DND-41 (cell line): ENCODE measurements at regions not wholly inside any gene's neighbourhood (a gene's known extent, or its start where the extent isn't known, plus 50 kb on each side); places are given as distances from the start of the nearest gene placed in this dataset.

ENCODE experiments used
- ATAC-seq: fragments of 200-7000 bp; cut with Tn5 transposase; 3 replicates; pipeline ENCODE4 v1.9.1; 2021; ENCODE audit warnings: low read depth; ENCODE audit not compliant: insufficient read depth
- DNase-seq: peaks from one replicate; pipeline ENCODE4 v3.0.0-alpha.2; 2020
- H2AFZ ChIP-seq: 2 replicates; pipeline ENCODE4 v1.6.0; 2012; ENCODE audit warnings: low read depth, low read length
- H3K27ac ChIP-seq: 2 replicates; pipeline ENCODE4 v1.5.1; 2012; ENCODE audit warnings: low read length, inconsistent platforms
- H3K27me3 ChIP-seq: fragments of 200-600 bp; sonication (generic); 2 replicates; pipeline ENCODE4 v1.6.0; 2012; ENCODE audit warnings: low read length, mild to moderate bottlenecking, inconsistent platforms; ENCODE audit not compliant: insufficient read depth, poor library complexity
- H3K36me3 ChIP-seq: 2 replicates; pipeline ENCODE4 v1.5.1; 2012; ENCODE audit warnings: low read length, inconsistent platforms; ENCODE audit not compliant: insufficient read depth
- H3K4me1 ChIP-seq: 2 replicates; pipeline ENCODE4 v1.5.1; 2012; ENCODE audit warnings: mild to moderate bottlenecking, low read length; ENCODE audit not compliant: insufficient read depth
- H3K4me2 ChIP-seq: 2 replicates; pipeline ENCODE4 v1.6.0; 2012; ENCODE audit warnings: mild to moderate bottlenecking, moderate library complexity, low read length, inconsistent platforms; ENCODE audit not compliant: insufficient read depth
- H3K4me3 ChIP-seq, 2 experiments: fragments of 200-600 bp in 1 of 2; shearing (Covaris generic) in 1 of 2; 2 replicates each; pipeline ENCODE4 v1.5.1; 2012 to 2016; ENCODE audit warnings: inconsistent platforms in 2 of 2, low read length in 2 of 2, mild to moderate bottlenecking in 2 of 2, low read depth in 1 of 2, moderate library complexity in 1 of 2
- H3K79me2 ChIP-seq: 2 replicates; pipeline ENCODE4 v1.6.0; 2012; ENCODE audit warnings: low read length, inconsistent platforms; ENCODE audit not compliant: insufficient read depth
- H3K9ac ChIP-seq: 2 replicates; pipeline ENCODE4 v1.6.0; 2012; ENCODE audit warnings: low read depth, mild to moderate bottlenecking, inconsistent platforms, low read length, moderate library complexity
- H3K9me3 ChIP-seq: 2 replicates; pipeline ENCODE4 v1.5.1; 2012; ENCODE audit warnings: low read length, moderate library complexity, mild to moderate bottlenecking, inconsistent platforms; ENCODE audit not compliant: insufficient read depth, severe bottlenecking
- H4K20me1 ChIP-seq: 2 replicates; pipeline ENCODE4 v1.6.0; 2012; ENCODE audit warnings: low read length; ENCODE audit not compliant: insufficient read depth
- EZH2 ChIP-seq: IDR thresholded peaks from 3 replicates; pipeline ENCODE4 v1.6.1; 2012; ENCODE audit warnings: borderline replicate concordance, low read depth, mild to moderate bottlenecking, moderate library complexity, low read length, inconsistent platforms; ENCODE audit not compliant: severe bottlenecking
- TF ChIP-seq, protein P1 (sequence below): IDR thresholded peaks from 2 replicates; pipeline ENCODE4 v1.5.1; 2012; ENCODE audit warnings: borderline replicate concordance, low read length, moderate library complexity, mild to moderate bottlenecking; ENCODE audit not compliant: poor library complexity, severe bottlenecking; ENCODE audit errors: extremely low read depth

DNA sequence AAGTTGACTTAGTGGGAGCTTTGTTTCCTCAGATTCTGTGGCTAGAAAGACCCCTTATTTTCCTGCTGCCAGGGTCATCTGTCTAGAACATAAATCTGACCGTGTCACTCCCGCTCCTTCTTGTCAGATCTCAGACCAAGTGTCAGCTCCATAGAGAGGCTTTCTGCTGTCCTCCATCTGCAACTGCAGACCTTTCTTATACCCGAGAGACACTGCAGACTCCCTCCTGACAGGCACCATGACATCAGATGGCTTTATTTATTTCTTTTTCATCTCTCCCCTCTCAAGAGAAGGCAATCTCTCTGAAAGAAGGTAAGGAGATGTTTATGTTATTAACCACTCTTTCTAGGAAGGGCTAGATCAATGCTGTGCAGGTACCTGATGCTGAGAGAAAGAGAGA, 726.5 kb downstream of the UQCRFS1 start:
- H3K9ac ChIP-seq, result peak overlapping the region; percentile 16
- H3K79me2 ChIP-seq, result no peaks in the 10 kb centered on the region
- no peak for TF ChIP-seq EZH2
- TF ChIP-seq, protein P1, sequence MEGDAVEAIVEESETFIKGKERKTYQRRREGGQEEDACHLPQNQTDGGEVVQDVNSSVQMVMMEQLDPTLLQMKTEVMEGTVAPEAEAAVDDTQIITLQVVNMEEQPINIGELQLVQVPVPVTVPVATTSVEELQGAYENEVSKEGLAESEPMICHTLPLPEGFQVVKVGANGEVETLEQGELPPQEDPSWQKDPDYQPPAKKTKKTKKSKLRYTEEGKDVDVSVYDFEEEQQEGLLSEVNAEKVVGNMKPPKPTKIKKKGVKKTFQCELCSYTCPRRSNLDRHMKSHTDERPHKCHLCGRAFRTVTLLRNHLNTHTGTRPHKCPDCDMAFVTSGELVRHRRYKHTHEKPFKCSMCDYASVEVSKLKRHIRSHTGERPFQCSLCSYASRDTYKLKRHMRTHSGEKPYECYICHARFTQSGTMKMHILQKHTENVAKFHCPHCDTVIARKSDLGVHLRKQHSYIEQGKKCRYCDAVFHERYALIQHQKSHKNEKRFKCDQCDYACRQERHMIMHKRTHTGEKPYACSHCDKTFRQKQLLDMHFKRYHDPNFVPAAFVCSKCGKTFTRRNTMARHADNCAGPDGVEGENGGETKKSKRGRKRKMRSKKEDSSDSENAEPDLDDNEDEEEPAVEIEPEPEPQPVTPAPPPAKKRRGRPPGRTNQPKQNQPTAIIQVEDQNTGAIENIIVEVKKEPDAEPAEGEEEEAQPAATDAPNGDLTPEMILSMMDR, result no peak
- no peak overlapping the region; the same call in 1 of the 2 replicates for H3K4me2 ChIP-seq
- ATAC-seq (no peak), DNase-seq (no peak)
- H4K20me1 ChIP-seq, result no peaks in the 10 kb centered on the region
- H3K4me3 ChIP-seq, result no peak overlapping the region
- H3K27me3 ChIP-seq, result no peaks in the 10 kb centered on the region
- H2AFZ ChIP-seq, result peak overlapping the region; percentile 28
- H3K4me1 ChIP-seq, result peaks cover 60% of the 10 kb centered on the region
- H3K36me3 ChIP-seq, result no peaks in the 10 kb centered on the region
- peak overlapping the region; percentile 85 for H3K27ac ChIP-seq
- H3K9me3 ChIP-seq, result no peaks in the 10 kb centered on the region

DNA sequence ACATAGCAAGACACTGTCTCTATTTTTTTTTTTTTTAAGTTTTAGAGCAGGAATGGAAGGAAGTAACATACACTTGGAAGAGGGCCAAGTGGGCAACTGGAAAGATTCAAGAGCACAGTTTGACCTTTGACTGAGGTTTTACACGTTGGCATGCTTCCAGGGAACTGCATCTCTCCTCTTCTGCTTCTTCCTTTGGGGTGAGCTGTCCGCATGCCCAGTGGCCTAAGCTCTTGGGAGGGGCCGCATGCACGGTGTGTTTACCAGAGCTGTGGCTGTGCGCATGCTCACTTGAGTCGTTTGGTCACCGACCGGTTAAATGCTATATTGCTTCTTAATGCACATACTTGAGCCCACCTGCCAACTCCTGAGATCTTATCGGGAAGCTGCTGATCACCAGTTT, 727.7 kb downstream of the UQCRFS1 start:
- Histone ChIP-seq H3K36me3 (no peaks in the 10 kb centered on the region), H3K9me3 (no peaks in the 10 kb centered on the region), H3K4me2 (no peak overlapping the region), H3K9ac (no peak overlapping the region), H3K4me1 (peaks cover 72% of the 10 kb centered on the region), H3K27me3 (no peaks in the 10 kb centered on the region), H3K79me2 (no peaks in the 10 kb centered on the region), H3K4me3 (no peak overlapping the region), H3K27ac (peak overlapping the region; percentile 52; the same call in 1 of the 2 replicates), H4K20me1 (no peaks in the 10 kb centered on the region), H2AFZ (no peak overlapping the region)
- TF ChIP-seq EZH2, result no peak
- TF ChIP-seq, protein P1, result no peak
- DNase-seq (no peak), ATAC-seq (no peak)

DNA sequence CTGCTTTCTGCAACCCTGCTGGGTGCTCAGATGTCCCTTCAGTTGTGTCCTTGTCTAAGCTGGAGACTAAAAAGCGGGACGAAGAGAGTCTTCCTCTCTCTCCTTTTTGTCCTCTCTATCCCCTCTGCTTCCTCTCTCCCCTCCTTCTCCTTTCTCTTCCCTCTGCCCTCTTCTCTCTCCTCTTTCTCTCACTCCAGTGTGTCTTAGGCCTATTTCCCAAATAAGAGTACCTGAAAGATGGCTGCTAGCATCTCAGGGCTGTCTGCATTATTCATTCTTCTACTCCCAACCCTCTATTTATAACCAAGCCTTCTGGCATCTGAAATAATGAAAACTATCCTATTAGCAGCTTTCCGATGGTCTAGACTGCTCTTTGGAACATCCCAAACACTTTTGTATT, 729.8 kb downstream of the UQCRFS1 start:
- no peaks in the 10 kb centered on the region for H3K79me2 ChIP-seq
- no peak overlapping the region for H3K27ac ChIP-seq
- DNase-seq (no peak), ATAC-seq (no peak)
- no peak overlapping the region for H2AFZ ChIP-seq
- no peak overlapping the region for H3K9ac ChIP-seq
- no peak overlapping the region for H3K4me2 ChIP-seq
- no peaks in the 10 kb centered on the region for H3K36me3 ChIP-seq
- H3K4me3 ChIP-seq, result no peak overlapping the region
- H3K9me3 ChIP-seq, result peaks cover 4% of the 10 kb centered on the region
- no peak for TF ChIP-seq EZH2
- TF ChIP-seq, protein P1, result no peak
- no peaks in the 10 kb centered on the region for H3K27me3 ChIP-seq
- H3K4me1 ChIP-seq, result peaks cover 51% of the 10 kb centered on the region
- no peaks in the 10 kb centered on the region for H4K20me1 ChIP-seq

DNA sequence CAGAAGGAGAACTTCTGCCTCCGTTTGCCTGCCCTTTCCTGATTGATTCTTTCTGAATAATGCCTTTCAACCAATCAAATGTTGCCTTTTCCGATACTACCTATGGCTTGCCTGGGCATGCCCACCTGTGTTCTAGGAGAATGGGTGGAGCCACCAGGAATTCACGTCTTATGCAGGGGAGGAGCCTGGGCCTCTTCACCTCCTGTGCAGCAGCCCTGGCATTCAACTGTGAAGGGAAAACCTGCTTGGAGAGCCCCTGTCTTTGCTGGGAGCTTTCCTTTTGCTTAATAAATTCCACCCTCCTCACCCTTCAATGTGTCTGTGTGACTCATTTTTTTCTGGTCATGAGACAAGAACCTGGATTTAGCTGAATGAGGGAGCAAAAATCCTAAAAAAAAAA, 730.7 kb downstream of the UQCRFS1 start:
- Histone ChIP-seq H4K20me1 (no peaks in the 10 kb centered on the region), H2AFZ (no peak overlapping the region), H3K4me3 (no peak overlapping the region), H3K27ac (no peak overlapping the region), H3K79me2 (no peaks in the 10 kb centered on the region), H3K4me2 (no peak overlapping the region), H3K36me3 (no peaks in the 10 kb centered on the region), H3K9ac (no peak overlapping the region), H3K9me3 (peaks cover 4% of the 10 kb centered on the region), H3K27me3 (no peaks in the 10 kb centered on the region), H3K4me1 (peaks cover 41% of the 10 kb centered on the region)
- DNase-seq (no peak), ATAC-seq (no peak)
- TF ChIP-seq EZH2, result no peak
- TF ChIP-seq, protein P1, result no peak
